ENCODE measurements at regions not wholly inside any gene's neighbourhood (a gene's known extent, or its start where the extent isn't known, plus 50 kb on each side); places are given as distances from the start of the nearest gene placed in this dataset.

GRCh38 chr13:76552041-76552772 is 334.0 kb downstream of the KCTD12 start:
- DNase-seq (ENCODE audit: low read depth) = no peak
- TF ChIP-seq CTCF (conservative IDR thresholded peaks at IDR 0.05; ENCODE audit: low read length) = no peak
- H3K4me3 ChIP-seq (ENCODE audit: low read length) = no peak overlapping the region

- no peak for TF ChIP-seq CTCF (conservative IDR thresholded peaks at IDR 0.05; ENCODE audit: low read length)
- no peak for DNase-seq (ENCODE audit: low read depth)
- H3K4me3 ChIP-seq (ENCODE audit: low read length) = no peak overlapping the region
These were observed 344.0 kb downstream of the KCTD12 start for GRCh38 chr13:76542176-76542575.

GRCh38 chr13:76538004-76538403 is 348.2 kb downstream of the KCTD12 start:
- TF ChIP-seq CTCF (conservative IDR thresholded peaks at IDR 0.05; ENCODE audit: low read length) = no peak
- no peak overlapping the region for H3K4me3 ChIP-seq (ENCODE audit: low read length)
- DNase-seq (ENCODE audit: low read depth) = no peak

- TF ChIP-seq CTCF (conservative IDR thresholded peaks at IDR 0.05; ENCODE audit: low read length) = no peak
- DNase-seq (ENCODE audit: low read depth) = no peak
- H3K4me3 ChIP-seq (ENCODE audit: low read length) = no peak overlapping the region
These were observed 353.0 kb downstream of the KCTD12 start for GRCh38 chr13:76533251-76533650.

- no peak for TF ChIP-seq CTCF (conservative IDR thresholded peaks at IDR 0.05; ENCODE audit: low read length)
- H3K4me3 ChIP-seq (ENCODE audit: low read length) = no peak overlapping the region
- DNase-seq (ENCODE audit: low read depth) = no peak
These were observed 359.2 kb downstream of the KCTD12 start for GRCh38 chr13:76527041-76527440.

GRCh38 chr13:76523740-76524340 is 362.4 kb downstream of the KCTD12 start:
- no peak for DNase-seq (ENCODE audit: low read depth)
- TF ChIP-seq CTCF (conservative IDR thresholded peaks at IDR 0.05; ENCODE audit: low read length) = no peak
- no peak overlapping the region for H3K4me3 ChIP-seq (ENCODE audit: low read length)

Data from AG10803 (cell line).